ENCODE measurements at regions not wholly inside any gene's neighbourhood (a gene's known extent, or its start where the extent isn't known, plus 50 kb on each side); places are given as distances from the start of the nearest gene placed in this dataset.

- no peak for TF ChIP-seq E2F6 (IDR thresholded peaks at IDR 0.05)
- no peak for TF ChIP-seq SP4 (IDR thresholded peaks at IDR 0.05; ENCODE audit: low read length)
- no peak for TF ChIP-seq EGR1 (IDR thresholded peaks at IDR 0.05; ENCODE audit: borderline replicate concordance, low read depth, low read length)
- TF ChIP-seq EZH2 (IDR thresholded peaks at IDR 0.05; ENCODE audit: low read depth, low read length, severe bottlenecking): no peak
These were observed 77.5 kb upstream of the HMHB1 start (continued) for GRCh38 chr5:143734456-143734780.
